ENCODE measurements at regions not wholly inside any gene's neighbourhood (a gene's known extent, or its start where the extent isn't known, plus 50 kb on each side); places are given as distances from the start of the nearest gene placed in this dataset.

DNA sequence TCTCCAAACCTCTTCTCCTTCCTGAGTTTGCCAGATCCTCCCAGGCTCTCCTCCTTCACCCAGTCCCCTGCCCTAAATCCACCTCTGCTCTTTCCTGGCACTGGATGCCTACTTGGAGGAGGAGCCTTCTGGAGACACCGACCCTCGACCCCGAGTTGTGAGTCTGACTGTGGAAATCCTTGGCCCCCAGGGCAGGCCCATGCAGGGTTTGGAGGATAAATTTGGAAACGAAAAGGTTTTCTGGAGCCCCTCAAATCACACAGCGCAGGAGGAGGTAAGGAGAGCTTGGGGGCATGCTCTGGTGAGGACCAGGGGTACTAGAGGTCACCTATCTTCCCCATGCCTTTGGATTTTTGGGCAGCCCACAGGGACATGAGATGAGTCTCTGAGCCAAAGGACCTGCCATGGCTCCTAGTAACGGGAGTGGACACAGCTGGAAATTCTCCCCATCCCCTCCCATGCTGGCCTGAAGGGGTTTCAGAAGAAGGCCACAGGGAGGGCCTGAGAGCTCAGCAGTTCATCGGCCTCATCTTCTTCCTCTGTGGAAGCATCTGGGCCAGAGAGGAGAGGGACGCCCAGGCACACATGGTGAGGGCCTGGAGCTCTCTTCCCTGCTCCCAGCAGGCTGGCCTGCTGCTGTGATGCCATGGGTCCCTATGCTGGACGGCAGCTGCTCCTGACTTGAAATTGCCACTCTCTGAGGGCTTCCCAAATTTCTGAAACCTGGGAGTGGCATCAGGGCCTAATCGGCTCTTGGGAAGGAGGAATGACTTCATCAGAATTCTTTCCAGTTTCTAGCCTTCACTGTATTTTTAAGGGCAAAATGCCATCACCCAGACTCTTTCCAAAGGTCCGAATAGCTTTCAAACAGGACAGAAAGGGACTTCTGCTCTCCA is 68.6 kb upstream of the ITGA11 start:
- DNase-seq (ENCODE audit: low spot score) = no peak

DNA sequence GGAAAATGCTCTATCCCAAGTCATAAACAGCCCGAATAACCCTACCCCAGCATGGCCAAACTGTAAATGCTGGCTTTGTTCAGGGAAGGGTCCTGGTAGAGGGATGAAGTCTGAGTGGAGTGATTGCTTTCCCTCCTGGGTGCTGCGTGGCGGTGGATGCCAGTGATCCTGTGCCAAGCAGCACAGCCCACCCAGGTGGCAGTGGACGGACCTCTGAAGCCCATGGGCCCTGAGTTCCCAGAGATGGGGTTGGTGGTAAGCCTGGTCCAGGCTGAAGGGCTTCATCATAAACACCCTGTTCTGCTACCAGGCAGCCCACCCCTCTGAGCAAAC is 69.3 kb upstream of the ITGA11 start:
- DNase-seq (ENCODE audit: low spot score) = no peak

DNA sequence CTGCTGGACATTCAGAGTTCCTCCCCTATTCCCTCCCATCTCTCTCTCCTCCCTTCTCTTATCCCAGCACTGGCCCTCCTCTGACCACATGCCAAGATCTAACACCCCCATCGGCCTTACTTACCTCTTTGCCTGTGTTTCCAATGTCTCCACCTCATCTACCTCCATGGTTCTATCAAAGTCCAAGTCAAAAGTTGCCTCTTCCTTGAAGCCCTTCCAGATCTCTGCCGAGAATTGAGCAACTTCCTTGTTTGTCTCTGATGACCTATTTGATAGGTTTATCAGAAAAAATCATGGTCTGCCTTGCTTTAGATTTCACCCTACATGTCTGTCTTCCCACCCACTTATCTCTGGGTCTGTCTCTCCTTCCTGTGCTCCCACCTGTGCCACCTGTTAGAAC is 69.7 kb upstream of the ITGA11 start:
- DNase-seq (ENCODE audit: low spot score) = no peak

DNA sequence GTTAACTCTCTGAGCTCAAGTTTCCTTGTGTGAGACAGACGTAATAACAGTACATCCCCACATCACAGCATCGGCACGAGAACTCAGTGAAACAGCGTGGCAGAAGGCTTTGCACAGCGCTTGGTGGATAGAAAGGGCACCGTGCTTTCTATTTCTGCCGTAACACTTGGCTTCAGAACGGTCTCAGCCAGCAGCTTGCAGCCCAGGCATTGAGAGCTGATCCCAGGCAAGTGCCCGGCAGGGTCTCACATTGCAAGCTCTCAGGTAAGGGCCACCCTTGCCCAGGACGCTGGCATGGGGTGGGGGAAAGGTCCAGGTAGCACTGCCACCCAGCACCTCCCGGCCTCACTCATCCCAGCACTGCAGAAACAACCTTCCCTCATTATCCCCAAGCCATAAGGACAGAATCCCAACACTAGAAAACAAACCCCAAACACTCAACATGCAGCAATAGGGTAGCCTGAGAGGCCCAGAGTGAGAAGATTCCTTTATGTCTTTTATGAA is 70.5 kb upstream of the ITGA11 start:
- no peak for DNase-seq (ENCODE audit: low spot score)

DNA sequence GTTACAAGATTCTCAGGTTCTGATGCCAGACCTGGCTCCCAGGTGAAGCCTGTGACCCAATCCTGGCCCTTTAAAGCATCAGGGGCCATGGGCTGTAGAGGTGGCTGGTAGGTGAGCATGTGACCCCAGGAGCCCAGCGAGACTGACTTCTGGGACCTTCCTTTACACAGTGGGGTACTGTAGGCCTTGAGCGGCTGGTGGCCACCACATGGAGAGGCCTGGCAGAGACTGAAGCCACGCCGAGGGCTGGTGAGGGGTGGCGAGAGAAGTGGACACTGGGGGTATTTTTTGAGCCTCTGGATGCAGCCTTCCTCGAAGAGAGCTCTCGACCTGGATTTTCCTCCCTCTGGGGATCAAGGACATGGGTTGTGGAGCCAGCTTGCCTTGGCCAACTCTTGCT is 71.2 kb upstream of the ITGA11 start:
- no peak for DNase-seq (ENCODE audit: low spot score)

DNA sequence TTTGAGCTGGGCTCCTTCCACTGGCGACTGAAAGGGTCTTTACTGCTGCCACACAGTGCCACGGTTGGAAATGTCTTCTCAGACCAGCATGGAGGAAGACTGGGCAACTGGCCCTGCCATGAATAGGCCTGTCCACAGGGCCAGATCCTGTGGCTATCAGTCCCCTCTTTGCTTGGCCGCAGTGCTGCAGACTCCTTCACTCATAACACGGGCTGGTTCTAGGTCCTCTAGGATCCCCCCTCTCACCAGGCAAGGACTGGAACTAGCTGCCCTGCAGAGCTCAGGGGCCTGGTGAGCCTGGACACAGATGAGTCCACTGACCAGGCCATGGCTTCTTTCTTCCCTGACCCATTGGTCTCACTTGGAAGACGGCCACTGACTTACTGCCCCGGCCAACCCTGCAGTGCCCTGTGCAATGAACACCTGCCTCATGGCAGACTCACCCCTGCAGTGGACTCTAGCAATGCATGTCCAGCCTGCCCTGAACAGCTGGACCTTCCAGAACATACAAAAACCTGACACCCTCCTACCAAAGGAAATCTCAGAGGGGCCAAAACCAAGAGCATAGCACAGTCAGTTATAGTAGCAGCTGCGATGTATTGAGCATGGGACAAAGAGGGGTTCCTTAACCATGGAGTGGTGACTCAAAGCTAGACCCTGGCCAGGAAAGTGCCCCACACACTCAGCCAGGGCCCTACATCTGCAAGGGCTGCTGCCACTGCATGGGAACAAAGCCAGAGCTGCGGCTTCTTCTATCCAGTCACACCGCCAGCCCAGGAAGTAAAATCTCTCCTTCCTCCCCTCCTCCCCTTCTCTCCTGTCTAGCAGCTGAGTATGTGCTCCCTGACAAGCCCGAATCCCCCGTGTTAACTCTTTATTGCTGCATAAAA is 72.1 kb upstream of the ITGA11 start:
- no peak for DNase-seq (ENCODE audit: low spot score)

DNA sequence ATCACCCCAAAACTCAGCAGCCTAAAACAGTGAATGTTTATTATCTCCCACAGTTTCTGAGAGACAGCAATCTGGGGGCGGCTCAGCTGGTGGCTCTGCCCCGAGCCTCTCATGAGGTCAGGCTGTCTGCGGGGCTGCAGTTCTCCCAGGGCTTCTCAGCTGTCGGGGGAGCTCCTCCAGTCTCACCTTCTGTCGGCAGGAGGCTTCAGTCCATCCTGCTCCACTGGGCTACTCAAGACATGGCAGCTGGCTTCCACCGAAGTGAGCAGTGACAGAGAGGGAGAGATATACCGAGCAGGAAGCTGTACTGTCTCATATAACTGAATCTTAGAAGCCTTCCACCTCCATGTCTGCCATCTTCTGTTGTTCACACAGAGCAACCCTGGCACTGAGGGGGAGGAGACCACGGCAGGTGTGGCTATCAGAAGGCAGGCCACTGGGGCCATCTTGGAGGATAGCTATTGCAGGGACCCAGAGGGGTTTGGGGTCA is 72.8 kb upstream of the ITGA11 start:
- no peak for DNase-seq (ENCODE audit: low spot score)

DNA sequence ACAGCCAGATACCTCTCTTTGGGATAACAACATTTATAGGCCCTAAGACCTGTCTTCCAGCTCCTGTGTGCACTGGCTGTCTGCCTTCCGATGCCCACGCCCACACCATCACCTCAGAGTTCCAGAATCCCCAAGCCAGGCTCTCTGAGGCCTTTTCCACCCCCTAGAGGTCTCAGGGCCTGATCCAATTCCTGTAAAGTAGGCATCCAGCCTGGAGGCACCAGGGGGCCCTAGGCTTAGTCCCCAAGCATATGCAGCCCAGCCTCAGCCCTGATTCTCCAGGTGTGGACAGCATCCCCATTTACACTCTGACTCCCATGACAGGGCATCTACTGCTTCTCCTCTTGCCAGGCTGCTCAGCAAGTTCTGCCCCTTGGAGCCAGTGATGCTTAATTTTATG is 72.7 kb upstream of the CORO2B start:
- DNase-seq (ENCODE audit: low spot score) = no peak

DNA sequence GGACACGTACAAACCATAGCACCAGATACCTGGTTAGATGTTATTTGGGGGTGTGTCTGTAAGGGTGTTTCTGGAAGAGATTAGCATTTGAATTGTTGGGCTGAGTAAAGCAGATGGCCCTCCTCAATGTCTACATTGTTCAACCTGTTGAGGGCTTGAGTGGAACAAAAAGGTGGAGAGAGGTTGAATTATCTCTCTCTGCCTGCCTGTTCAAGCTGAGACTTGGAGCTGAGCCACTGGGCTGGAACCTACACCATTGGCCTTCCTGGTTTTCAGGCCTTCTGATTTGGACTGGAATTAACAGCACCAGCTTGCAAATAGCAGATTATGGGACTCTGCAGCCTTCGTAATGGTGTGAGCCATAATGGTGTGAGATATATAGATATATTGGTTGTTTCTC is 71.3 kb upstream of the CORO2B start:
- DNase-seq (ENCODE audit: low spot score) = no peak

DNA sequence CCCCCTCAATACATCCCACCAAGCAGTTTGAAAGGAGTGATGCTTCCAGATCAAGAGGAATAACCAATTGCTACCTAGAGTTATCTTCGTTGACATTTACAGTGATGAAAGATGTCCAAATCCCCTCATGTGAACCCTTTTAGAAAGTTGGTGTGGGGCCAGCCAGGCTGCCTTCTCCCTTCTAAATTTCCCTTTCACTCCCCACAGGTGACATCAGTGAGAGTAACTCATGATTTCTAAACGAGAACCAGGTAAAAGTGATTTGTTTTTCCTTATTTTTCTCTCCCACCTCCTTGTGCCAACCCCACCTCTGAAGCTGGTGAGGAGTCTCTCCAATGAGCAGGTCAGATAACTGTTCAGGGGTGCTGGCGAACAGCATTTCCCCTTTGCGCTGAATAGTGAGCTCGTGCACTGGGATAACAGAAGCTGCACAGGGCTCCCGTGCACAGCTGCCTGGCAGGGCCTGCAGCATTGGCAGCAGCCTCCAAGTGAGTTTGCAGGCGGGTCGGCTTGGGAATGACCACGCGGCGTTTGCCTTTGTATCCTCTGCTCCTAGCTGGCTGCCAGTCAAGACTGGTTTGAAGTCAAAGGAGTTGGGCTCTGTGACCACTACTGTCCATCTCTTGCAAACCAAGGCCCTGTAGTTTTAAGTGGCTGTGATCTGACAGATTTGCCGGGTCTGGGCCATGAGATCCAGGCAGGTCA is 70.2 kb upstream of the CORO2B start:
- DNase-seq (ENCODE audit: low spot score) = no peak

DNA sequence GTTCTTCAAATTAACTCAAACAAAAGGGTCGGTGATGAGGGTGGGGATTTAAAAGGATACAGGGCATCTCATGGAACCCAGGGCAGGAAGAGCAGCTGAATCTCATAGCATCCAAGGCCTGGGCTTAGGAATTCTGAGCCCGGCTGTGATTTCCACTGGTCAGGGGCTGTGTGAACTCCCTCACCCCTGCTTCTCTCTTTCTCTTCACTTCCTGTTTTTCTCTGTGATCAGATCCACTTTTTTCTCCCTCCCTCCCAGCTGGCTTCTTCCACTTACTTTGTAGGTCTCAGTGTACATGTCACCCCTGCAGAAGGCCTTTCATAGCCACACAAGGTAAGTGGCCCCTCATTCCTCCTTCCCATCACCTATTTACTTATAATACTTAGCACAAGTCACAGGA is 68.2 kb upstream of the CORO2B start:
- DNase-seq (ENCODE audit: low spot score) = no peak

DNA sequence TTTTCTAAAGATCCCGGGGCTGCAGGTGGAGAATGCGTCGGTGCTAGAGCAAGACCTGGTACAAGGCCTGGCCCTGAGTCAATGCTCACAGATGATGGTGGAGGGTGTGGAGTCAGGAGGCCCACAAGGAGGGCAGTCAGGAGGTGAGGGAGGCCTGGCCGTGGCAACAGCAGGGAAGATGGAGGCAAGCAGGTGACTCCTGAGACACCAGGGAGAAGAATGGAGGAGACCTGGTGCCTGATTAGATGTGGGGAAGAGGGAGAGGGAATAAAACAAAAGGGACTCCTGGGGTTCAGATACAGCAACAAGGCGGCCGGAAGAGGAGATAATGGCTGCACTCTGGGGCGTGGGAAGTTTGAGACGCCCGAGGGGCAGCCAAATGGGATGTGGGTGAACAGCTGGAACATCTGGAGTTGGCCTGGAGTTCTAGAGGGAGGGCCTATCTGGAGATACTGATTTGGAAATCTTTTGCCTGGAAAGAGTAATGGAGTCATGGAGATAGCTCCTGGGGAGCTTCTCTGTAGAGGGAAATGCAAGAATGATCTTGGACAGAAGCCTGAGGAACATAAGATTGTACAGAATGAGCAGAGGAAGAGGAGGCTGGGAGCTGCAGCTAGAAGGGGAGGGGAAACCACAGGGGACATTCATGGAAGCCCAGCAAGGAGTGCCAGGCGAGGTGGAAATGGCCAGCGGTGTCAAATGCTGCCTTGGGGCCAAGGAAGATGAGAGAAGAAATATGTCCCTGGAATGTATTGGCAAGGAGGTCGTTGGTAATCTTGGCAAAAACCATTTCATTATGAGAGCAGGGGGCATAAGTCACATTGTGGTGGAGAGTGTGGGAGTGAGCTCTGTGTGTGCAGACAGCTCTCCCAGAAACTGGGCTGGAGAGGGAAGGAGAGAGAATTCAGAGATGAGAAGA is 67.5 kb upstream of the CORO2B start:
- DNase-seq (ENCODE audit: low spot score) = no peak

DNA sequence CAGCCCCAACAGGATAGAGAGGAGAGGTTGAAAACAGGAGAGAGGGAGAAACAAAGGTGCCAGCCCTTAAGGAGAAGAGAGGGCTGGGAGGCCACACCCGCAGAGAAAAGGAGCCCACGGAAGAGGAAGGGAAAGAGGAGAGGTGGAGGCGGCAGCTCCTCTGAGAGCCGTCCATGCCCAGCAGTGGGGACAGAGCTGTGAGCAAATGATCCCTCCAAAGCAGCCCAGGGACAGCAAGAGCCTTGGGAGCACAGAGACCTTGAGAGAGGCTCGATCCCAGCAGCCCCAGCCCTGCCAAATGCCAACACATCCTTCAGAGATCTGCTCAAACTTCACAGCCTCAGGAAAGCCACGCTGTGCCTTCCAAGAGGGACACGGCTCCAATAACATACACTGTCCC is 66.7 kb upstream of the CORO2B start:
- DNase-seq (ENCODE audit: low spot score) = no peak

DNA sequence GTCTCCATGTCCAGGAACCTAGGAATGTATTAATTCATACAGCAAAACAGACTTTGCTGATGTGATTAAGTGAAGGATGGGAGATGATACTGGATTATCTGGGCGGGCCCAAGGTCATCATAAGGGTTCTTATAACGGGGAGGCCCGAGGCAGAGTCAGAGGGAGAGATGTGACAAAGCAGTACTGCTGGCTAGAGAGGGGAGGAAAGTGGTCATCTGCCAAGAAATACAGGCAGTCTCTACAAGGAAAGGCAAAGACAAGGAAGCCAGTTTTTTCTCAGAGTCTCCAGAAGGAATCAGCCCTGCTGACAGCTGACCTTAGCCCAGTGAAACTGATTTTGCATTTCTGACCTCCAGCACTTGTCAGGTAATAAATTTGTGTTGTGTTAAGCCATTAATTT is 66.2 kb upstream of the CORO2B start:
- no peak for DNase-seq (ENCODE audit: low spot score)

DNA sequence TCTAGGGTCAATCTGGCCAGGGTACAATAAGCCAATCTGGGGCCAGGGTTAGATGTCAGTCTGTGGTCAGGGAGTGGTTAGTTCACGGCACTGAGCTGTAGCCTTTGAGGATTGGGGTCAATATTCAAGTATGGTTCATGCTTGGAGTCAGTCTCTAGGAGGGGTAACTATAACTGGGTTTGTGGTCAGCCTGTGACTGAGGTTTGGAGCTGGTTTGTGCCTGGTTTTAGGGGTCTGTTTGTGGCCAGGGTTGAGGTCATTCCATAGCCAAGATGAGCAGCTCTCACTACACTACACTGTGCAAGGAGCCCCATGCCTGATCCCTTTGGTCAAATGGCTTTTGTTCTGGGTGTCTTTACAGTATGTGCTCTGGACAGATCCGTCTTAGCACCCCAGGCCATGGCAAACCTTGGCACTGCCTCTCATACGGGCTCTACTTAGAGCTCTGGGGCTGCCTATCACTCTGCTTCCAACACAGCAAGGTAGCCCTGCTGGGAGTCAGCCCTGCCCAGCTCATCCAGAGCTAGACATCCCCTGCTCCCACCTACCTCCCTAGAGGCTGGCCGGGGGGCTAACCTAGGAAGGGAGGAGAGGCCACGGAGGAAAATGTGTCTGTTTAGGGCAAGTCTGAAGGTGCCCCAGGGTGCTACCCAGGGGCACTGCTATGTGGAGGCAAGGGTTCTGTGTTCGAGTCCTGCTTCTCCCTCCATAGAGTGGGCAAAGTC is 63.3 kb upstream of the CORO2B start:
- no peak for DNase-seq (ENCODE audit: low spot score)

DNA sequence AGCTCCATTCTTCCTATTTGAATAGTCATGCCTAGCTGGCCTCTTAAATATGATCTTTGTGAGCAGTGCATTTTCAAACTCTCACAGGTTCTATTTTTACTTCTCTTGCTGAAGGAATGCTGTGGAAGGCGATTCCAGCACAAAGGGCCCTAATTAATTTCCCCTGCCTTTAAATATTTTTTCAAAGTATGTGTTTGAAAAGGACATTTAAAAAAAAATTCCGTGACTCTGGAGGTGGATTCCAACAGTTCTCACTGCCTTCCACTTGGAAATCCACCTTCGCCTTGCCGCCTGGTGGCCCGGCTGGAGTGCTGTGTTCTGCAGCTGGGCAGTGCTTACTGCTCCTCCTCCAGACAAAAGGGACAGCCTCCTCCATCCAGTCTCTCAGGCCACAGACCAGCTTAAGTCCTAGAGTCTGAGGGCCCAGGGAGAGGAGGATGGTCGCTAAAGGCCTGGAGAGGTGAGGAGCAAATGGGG is 61.5 kb upstream of the CORO2B start:
- DNase-seq (ENCODE audit: low spot score) = no peak

DNA sequence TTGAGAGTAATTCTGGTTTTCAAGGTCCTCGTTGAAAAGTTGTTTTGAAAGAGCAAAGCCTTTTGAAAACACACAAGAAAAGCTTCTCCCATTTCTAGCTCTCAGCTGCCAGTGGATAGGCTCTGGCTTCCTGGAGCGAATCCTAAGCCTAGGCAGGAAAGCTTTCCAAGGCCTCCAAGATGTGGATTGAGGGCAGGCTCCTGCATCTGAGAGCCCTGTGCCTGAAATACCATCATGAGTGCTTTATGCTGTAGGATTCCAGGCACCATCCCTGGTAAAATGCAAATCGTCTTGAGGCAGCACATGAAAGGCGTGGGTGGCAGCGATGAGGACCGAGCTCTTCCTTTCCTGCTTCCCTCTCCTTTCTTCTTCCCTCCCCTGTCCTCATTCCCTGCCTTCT is 60.7 kb upstream of the CORO2B start:
- DNase-seq (ENCODE audit: low spot score) = no peak

DNA sequence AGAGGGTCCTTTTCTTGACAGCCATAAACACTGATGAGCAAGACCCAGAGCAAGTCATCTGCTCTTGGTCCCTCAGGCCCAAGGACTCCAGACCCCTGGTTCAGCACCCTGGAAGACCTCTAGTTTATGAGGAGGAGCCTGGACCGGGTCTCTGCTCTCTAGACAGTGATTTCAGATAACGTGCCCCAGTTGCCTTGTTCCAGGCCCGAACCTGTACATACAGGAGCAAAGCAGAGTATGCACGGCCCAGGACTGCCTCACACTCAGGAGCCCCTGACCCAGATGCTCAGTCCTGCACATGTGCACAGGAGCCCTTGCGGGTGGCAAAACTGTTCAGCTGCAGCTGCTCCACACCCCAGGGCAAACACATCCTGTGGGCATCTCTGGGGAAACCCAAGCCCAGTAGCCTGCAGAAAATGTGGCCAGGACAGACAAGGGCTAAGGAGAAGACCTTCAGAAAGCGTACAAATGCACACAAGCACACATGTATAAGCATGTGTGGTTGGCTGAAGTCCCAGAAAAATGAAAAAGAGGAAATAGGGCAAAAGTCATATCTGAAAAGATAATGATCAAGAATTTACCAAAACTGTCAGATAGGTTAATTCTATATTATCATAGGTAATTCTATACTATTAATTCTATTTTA is 59.9 kb upstream of the CORO2B start:
- DNase-seq (ENCODE audit: low spot score) = no peak

DNA sequence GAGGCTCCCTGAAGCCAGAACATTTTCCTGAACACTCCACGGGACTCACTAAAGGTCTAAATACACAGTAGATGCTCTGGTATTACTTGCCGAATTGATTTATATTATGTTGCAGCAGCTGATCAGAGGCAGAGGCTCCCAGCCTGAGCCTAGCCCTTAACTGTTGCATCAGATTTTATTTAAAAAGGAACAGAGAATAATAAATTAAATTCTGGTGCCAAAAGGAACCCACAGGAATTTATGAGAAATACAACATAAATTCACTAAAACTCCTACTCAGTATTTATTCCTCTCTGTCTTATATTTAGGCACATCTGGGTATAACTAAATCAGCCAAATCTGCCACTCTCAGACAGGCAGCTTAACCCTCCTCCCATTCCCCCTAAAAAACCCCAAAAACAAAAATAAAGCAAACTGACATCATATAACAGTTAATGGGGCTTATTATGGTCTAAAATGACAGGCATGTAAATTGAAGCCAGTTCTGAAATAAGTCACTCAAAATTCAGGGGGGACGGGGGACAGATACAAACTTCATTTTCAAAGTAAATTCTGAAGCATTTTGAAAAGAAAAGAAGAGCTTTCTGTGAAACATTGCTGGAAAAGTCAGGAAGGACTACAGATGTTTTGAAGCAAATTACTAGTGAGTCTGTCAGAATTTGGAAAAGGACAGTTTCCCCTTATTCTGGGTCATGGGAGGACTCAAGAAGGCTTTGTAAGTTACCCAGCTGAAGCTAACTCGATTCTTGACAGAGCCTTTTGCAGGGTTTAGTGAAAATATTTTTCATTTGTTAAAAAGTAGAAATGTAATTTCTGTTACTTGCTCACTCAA is 53.8 kb upstream of the CORO2B start:
- no peak for DNase-seq (ENCODE audit: low spot score)
